Endometrium (tissue), 2 donors: ENCODE measurements at regions not wholly inside any gene's neighbourhood (a gene's known extent, or its start where the extent isn't known, plus 50 kb on each side); places are given as distances from the start of the nearest gene placed in this dataset.

Experiments
- FAIRE-seq: peaks from 2 replicates; lab custom pipeline; 2012; peaks lifted over from hg19 to GRCh38; lab: Jason Lieb, UNC
- donor health status: control.
- donor health status: control.

- FAIRE-seq = no peak
Observed at GRCh38 chr22:49640366-49641095, 187.1 kb downstream of the BRD1 start.

DNA sequence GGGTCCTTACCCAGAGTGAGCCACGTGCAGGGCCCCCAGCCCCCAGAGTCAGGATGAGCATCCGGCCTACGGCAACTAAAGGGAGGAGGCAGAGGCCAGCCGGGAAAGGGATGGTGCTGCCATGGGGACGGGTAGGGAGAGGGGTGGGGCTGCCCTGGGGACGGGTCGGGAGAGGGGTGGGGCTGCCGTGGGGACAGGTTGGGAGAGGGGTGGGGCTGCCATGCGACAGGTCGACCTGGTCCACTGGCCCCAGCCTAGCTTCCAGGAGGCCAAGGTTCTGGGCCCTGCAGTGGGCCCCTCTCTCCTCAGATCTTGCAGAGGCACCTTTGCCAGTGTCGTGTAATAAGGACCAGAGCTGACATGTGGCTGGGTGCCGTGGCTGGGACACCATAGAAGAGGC lies 187.7 kb downstream of the BRD1 start:
- FAIRE-seq = no peak

GRCh38 chr22:49638788-49639187 lies 188.9 kb downstream of the BRD1 start:
- no peak for FAIRE-seq

DNA sequence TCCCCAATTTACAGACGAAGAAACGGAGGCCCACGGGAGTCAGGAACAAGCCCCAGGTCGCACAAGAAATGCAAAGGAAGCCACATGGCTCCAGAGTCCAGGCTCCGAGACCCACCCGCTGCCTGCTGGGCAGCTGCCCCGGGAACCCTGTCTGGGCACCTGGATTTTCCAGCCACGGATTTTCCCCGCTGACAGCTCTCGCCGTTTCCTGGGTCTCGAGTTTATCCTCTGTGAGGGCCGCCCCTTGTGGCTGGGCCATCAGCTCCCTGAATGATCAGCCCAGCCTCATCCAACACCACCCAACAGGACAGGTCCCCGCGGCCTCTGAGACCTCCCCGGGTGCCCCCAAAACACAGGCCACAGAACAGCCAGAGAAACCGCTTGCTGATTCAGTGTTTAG lies 189.7 kb downstream of the BRD1 start:
- no peak for FAIRE-seq

DNA sequence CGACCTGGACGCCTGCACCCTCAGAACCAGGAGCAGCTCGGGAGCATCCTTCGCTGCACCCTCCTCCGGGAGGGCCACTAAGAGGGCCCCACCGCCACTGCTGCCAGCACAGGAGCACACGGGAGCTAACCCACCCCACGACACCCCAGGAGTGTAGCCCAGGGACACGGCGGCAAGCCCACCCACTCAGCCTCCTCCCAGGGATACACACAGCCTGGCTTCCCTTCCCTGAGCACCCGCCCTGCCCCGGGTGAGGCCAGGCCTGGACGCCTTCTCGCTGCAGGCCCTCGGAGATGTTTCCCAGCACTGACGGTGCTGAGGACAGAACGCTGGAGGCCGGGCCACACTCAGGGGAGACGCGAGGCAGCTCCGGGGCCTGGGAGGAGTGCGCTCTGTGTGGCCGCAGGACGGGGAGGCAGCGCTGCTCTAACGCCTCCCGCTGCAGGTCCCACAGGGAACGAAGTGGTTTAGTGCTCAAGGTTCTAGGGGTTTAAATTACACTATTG lies 190.4 kb downstream of the BRD1 start:
- FAIRE-seq = no peak

GRCh38 chr22:49636649-49637048 lies 191.0 kb downstream of the BRD1 start:
- no peak for FAIRE-seq

DNA sequence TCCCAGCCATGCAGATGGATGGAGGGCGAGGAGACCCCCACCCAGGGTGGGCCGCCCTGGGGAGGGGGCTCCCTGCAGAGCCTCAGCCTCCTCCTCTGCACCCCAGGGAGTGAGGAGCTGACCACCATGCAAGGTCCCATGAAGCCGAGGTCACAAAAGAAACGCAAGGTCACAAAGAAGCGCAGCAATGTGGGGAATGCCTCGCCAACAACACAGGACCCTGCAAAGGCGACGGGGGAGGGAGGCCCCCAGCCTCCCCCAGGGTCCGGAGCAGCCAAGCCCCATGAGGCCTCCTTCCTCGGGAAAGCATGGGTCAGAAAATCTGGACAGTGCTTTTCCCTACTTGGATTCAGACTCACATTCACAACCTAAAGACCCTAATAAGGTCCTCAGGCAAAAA lies 191.5 kb downstream of the BRD1 start:
- FAIRE-seq = no peak

GRCh38 chr22:49634006-49634772 lies 193.5 kb downstream of the BRD1 start:
- FAIRE-seq = no peak

DNA sequence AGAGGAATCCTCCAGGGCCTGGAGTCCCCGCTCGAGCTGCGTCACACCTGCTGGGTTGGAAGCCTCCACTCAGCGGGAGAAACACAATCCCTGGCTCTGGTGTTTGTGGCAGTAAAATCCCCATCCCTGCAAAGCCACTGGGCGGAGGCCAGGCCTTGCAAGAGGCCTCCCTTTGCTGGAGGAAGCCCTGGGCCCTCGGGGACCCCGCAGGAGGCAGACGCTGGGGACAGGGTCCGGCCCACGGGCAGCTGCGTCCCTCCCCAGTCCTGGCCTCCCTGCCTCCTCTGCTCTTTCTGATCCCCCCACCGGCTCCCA lies 194.7 kb downstream of the BRD1 start:
- no peak for FAIRE-seq

- FAIRE-seq = peak; percentile 88
Observed at GRCh38 chr22:49632199-49633009, 195.3 kb downstream of the BRD1 start.

- no peak for FAIRE-seq
Observed at GRCh38 chr22:49630448-49630946, 197.2 kb downstream of the BRD1 start.

DNA sequence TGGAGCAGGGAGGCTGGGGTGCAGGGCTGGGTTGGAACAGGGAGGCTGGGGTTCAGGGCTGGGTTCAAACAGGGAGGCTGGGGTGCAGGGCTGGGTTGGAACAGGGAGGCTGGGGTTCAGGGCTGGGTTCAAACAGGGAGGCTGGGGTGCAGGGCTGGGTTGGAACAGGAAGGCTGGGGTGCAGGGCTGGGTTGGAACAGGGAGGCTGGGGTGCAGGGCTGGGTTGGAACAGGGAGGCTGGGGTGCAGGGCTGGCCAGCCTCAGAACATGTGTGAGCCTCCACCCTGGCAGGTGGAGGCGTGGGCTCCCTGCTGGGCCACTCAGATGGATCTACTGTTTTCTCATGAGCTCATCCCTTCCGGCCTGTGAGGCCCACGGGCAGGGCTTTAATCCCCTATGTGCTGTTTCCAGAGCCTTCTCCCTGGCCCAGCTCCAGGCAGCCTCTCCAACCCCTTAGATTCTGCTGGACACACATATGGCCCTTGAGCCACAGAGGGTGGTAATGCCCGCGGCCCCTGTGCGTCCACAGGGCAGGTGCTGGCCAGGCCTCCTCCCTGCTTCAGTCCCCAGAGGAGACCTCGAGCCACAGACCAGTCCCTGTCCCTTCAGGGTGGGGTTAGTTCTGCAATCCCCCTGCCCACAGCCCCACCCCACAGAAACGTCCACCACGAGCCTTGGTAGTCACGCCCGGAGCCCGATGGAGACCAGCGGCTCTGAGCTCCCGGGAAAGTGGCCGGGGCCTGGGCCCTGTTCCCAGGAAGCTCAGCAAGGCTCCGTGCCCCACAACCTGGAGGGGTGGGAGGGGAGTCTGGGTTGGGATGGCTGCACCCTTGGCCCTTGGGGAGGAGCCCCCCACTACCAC lies 197.9 kb downstream of the BRD1 start:
- no peak for FAIRE-seq

DNA sequence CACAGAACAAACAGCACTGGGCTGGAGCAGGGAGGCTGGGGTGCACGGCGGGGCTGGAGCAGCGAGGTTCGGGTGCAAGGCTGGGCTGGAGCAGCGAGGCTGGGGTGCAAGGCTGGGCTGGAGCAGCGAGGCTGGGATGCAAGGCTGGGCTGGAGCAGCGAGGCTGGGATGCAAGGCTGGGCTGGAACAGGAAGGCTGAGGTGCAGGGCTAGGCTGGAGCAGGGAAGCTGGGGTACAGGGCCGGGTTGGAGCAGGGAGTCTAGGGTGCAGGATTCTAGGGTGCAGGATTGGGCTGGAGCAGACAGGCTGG lies 198.5 kb downstream of the BRD1 start:
- FAIRE-seq = no peak

- FAIRE-seq = no peak
Observed at GRCh38 chr22:49628391-49629260, 199.0 kb downstream of the BRD1 start.

DNA sequence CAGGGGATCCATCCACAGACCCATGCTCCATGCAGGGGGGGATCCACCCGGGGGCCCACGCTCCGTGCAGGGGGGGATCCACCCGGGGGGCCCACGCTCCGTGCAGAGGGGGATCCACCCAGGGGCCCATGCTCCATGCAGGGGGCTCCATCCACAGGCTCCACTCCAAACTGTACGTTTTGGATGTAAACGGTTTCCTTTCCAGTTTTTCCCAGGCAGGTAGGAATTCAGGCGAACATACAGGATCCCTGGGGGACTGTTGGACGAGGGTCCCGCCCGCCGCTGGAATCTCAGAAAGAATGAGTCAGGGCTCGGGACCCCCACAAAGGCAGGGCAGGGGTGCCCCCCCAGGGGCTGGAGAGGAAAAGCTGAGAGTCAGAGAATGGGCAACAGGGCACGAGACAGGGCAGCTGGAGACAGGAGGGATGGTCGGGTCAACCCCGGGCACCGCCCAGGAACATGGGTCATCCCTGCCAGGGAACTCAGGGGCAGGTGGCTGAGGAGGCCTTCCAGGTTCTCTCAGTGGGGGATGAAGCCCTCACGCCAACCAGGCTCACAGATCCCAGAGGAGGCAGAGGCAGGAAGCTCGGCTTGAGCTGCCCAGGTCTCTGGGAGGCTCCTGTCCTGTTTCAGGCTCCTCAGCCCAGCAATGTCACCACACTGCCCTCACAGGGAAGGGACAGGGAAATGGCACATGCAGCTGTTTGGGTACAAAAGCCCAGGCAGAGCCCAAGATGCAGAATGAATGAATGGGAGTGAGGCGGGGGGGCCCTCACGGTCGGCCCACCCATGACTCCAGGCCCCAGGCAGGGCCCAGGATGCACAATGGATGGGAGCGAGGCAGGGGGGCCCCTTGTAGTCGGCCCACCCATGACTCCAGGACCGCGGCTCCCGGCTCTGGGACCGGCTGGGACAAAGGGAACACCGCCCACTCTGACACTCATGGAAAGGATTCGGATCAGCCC lies 200.2 kb downstream of the BRD1 start:
- FAIRE-seq = no peak

DNA sequence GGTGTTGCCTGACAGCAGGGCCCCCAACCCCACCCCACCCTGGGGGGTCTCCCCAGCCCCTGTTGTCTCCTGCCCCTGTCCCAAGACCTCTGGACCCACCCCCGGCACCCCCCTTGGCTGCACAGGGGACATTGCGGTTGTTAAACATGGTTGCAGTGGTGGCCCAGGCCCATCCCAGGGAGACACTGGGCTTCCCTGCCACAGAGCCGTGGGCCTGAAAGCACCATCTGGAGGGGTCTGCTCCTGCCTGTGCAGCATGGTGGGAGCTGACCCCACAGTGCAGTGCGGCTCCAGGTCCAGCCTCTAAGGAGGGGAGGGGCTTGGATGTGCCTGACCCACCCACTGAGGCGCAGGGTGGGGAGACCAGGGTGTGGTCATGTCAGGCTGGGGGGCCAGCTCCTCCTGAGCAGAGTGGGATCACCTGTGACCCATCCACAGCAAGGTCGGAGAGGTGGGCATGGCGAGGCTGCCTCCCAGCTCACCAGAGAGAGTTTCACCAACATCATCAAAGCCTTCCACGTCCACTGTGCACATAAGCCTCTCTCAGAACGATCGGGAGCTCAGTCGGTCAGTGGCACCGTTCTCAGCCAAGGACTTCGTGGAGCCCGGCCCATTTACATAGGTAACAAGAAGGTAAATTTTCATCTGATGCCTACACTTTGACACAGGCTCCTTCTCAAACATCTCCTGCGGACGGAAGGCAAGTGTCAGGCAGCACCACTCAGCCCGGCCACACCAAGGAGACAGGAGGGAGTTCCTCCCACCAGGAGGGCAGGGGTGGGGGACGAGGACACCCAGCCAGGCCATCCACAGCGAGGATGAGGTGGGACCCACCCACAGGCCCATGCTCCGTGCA lies 201.1 kb downstream of the BRD1 start:
- FAIRE-seq = no peak

GRCh38 chr22:49624421-49625177 lies 203.1 kb downstream of the BRD1 start:
- FAIRE-seq = no peak

DNA sequence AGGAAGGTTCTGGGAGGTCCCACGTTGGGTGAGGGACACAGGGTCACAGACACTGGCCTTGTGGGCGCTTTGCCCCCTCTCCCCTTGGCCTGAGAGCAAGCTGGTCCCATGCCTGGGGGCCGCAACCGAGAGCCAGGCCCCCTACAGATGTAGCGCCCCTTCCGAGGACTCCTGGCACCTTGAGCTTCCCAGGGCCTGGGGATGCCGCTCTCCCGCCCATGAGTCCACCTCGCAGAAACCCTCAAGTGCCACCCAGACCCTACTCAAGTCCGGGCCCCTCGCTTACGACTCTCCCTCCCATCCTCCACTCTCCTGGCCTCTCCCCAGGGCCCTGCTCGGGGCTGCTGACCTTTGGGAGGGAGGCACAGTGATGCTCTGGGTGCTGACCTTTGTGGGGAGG lies 204.0 kb downstream of the BRD1 start:
- no peak for FAIRE-seq
